Stimulated activated CD8-positive, alpha-beta memory T cell treated with anti-CD3 and anti-CD28 coated beads, Interleukin-7, amount 100 ng/mL, for 24 hours (primary cell): ENCODE measurements at regions not wholly inside any gene's neighbourhood (a gene's known extent, or its start where the extent isn't known, plus 50 kb on each side); places are given as distances from the start of the nearest gene placed in this dataset.
"Not testable (repeated sequence)": the region's sequence is repeated elsewhere in the genome, so short reads cannot be mapped to it uniquely, and the experiment has no call there.

Experiments
- DNase-seq: peaks from one replicate; pipeline ENCODE4 v3.0.0-alpha.2; 2020; ENCODE audit warnings: low read depth

GRCh38 chr7:35910621-35911020 is 109.8 kb downstream of the SEPTIN7 start:
- not testable (repeated sequence) for DNase-seq

GRCh38 chr7:35913350-35913749 is 112.5 kb downstream of the SEPTIN7 start:
- not testable (repeated sequence) for DNase-seq

GRCh38 chr7:35914214-35914613 is 113.4 kb downstream of the SEPTIN7 start:
- not testable (repeated sequence) for DNase-seq

GRCh38 chr7:35915247-35915955 is 114.5 kb downstream of the SEPTIN7 start:
- not testable (repeated sequence) for DNase-seq

GRCh38 chr7:35918217-35918616 is 117.4 kb downstream of the SEPTIN7 start:
- DNase-seq: not testable (repeated sequence)

GRCh38 chr7:35919607-35920006 is 118.8 kb downstream of the SEPTIN7 start:
- not testable (repeated sequence) for DNase-seq

- not testable (repeated sequence) for DNase-seq
Measured at GRCh38 chr7:35921338-35921737, 120.5 kb downstream of the SEPTIN7 start.

- not testable (repeated sequence) for DNase-seq
Measured at GRCh38 chr7:35924668-35925067, 123.8 kb downstream of the SEPTIN7 start.

GRCh38 chr7:35926966-35927365 is 126.1 kb downstream of the SEPTIN7 start:
- not testable (repeated sequence) for DNase-seq

- not testable (repeated sequence) for DNase-seq
Measured at GRCh38 chr7:35931134-35931533, 130.3 kb downstream of the SEPTIN7 start.

GRCh38 chr7:35931551-35931950 is 130.7 kb downstream of the SEPTIN7 start:
- not testable (repeated sequence) for DNase-seq

GRCh38 chr7:35940695-35941094 is 139.8 kb downstream of the SEPTIN7 start:
- not testable (repeated sequence) for DNase-seq

- DNase-seq: not testable (repeated sequence)
Measured at GRCh38 chr7:35945621-35946020, 144.8 kb downstream of the SEPTIN7 start.

GRCh38 chr7:35955735-35956134 is 154.9 kb downstream of the SEPTIN7 start:
- DNase-seq: not testable (repeated sequence)

- DNase-seq: not testable (repeated sequence)
Measured at GRCh38 chr7:35956988-35957387, 156.1 kb downstream of the SEPTIN7 start.

- DNase-seq: not testable (repeated sequence)
Measured at GRCh38 chr7:35961260-35961659, 160.4 kb downstream of the SEPTIN7 start.

- DNase-seq: not testable (repeated sequence)
Measured at GRCh38 chr7:35962607-35963006, 161.8 kb downstream of the SEPTIN7 start.

- DNase-seq: no peak
Measured at GRCh38 chr7:35967366-35968139, 166.7 kb downstream of the SEPTIN7 start.

GRCh38 chr7:35968140-35968940 is 167.5 kb downstream of the SEPTIN7 start:
- DNase-seq: no peak

GRCh38 chr7:35969066-35969465 is 168.2 kb downstream of the SEPTIN7 start:
- no peak for DNase-seq

- DNase-seq: no peak
Measured at GRCh38 chr7:35970458-35970857, 169.6 kb downstream of the SEPTIN7 start.
